HG03457 (cell line): ENCODE measurements at regions not wholly inside any gene's neighbourhood (a gene's known extent, or its start where the extent isn't known, plus 50 kb on each side); places are given as distances from the start of the nearest gene placed in this dataset.

Experiments
- ATAC-seq: cut with Tn5 transposase; IDR thresholded peaks from one replicate; pipeline ENCODE4 v1.9.1; 2021; ENCODE audit warnings: moderate number of reproducible peaks; ENCODE audit not compliant: unreplicated experiment

- ATAC-seq = no peak
These were observed 771.1 kb upstream of the FANCL start for GRCh38 chr2:59012234-59012633.

- no peak for ATAC-seq
These were observed 767.8 kb upstream of the FANCL start for GRCh38 chr2:59008950-59009349.

GRCh38 chr2:59005836-59006615 is 764.9 kb upstream of the FANCL start:
- no peak for ATAC-seq

- ATAC-seq = no peak
These were observed 763.5 kb upstream of the FANCL start for GRCh38 chr2:59004621-59005020.

- no peak for ATAC-seq
These were observed 759.7 kb upstream of the FANCL start for GRCh38 chr2:59000796-59001195.

GRCh38 chr2:58992062-58992706 is 751.1 kb upstream of the FANCL start:
- no peak for ATAC-seq

- ATAC-seq = no peak
These were observed 750.2 kb upstream of the FANCL start for GRCh38 chr2:58991357-58991756.

GRCh38 chr2:58985541-58985940 is 744.4 kb upstream of the FANCL start:
- no peak for ATAC-seq

GRCh38 chr2:58984731-58985130 is 743.6 kb upstream of the FANCL start:
- ATAC-seq = no peak

- ATAC-seq = no peak
These were observed 742.0 kb upstream of the FANCL start for GRCh38 chr2:58983111-58983510.

GRCh38 chr2:58981237-58981636 is 740.1 kb upstream of the FANCL start:
- no peak for ATAC-seq

- ATAC-seq = no peak
These were observed 735.4 kb upstream of the FANCL start for GRCh38 chr2:58976375-58977071.

GRCh38 chr2:58974881-58975280 is 733.8 kb upstream of the FANCL start:
- no peak for ATAC-seq

- ATAC-seq = no peak
These were observed 733.3 kb upstream of the FANCL start for GRCh38 chr2:58974426-58974825.

GRCh38 chr2:58973811-58974281 is 732.7 kb upstream of the FANCL start:
- ATAC-seq = no peak

GRCh38 chr2:58972737-58973136 is 731.6 kb upstream of the FANCL start:
- no peak for ATAC-seq

- ATAC-seq = no peak
These were observed 730.6 kb upstream of the FANCL start for GRCh38 chr2:58971511-58972360.

- no peak for ATAC-seq
These were observed 729.2 kb upstream of the FANCL start for GRCh38 chr2:58970365-58970764.

- no peak for ATAC-seq
These were observed 727.8 kb upstream of the FANCL start for GRCh38 chr2:58968885-58969284.

GRCh38 chr2:58967736-58968135 is 726.6 kb upstream of the FANCL start:
- ATAC-seq = no peak

GRCh38 chr2:58965602-58966001 is 724.5 kb upstream of the FANCL start:
- ATAC-seq = no peak
